Glomerular endothelial cell (primary cell): ENCODE measurements at regions not wholly inside any gene's neighbourhood (a gene's known extent, or its start where the extent isn't known, plus 50 kb on each side); places are given as distances from the start of the nearest gene placed in this dataset.

Experiments used
- DNase-seq: peaks from one replicate; pipeline ENCODE4 v3.0.0-alpha.2; 2011; ENCODE audit warnings: low read depth, low spot score; ENCODE audit errors: extremely low read depth

- no peak for DNase-seq
Measured at GRCh38 chr10:128484041-128484440, 357.8 kb upstream of the MKI67 start.

GRCh38 chr10:128485701-128486235 lies 359.5 kb upstream of the MKI67 start:
- no peak for DNase-seq

- DNase-seq = no peak
Measured at GRCh38 chr10:128487517-128487916, 361.3 kb upstream of the MKI67 start.

GRCh38 chr10:128489324-128490247 lies 363.4 kb upstream of the MKI67 start:
- DNase-seq = no peak

- DNase-seq = no peak
Measured at GRCh38 chr10:128491686-128492085, 365.5 kb upstream of the MKI67 start.

GRCh38 chr10:128493811-128494210 lies 367.6 kb upstream of the MKI67 start:
- no peak for DNase-seq

- DNase-seq = no peak
Measured at GRCh38 chr10:128494665-128495064, 368.4 kb upstream of the MKI67 start.

- no peak for DNase-seq
Measured at GRCh38 chr10:128497660-128498377, 371.6 kb upstream of the MKI67 start.

GRCh38 chr10:128498378-128498730 lies 372.1 kb upstream of the MKI67 start:
- DNase-seq = no peak

- DNase-seq = no peak
Measured at GRCh38 chr10:128498746-128499145, 372.5 kb upstream of the MKI67 start.

GRCh38 chr10:128499486-128499885 lies 373.3 kb upstream of the MKI67 start:
- DNase-seq = no peak

- no peak for DNase-seq
Measured at GRCh38 chr10:128499956-128500355, 373.7 kb upstream of the MKI67 start.

- DNase-seq = no peak
Measured at GRCh38 chr10:128500642-128501041, 374.4 kb upstream of the MKI67 start.

- DNase-seq = no peak
Measured at GRCh38 chr10:128505346-128505745, 379.1 kb upstream of the MKI67 start.

- no peak for DNase-seq
Measured at GRCh38 chr10:128506423-128506822, 380.2 kb upstream of the MKI67 start.

- no peak for DNase-seq
Measured at GRCh38 chr10:128507066-128507465, 380.8 kb upstream of the MKI67 start.

GRCh38 chr10:128511284-128511683 lies 385.1 kb upstream of the MKI67 start:
- DNase-seq = no peak

- DNase-seq = no peak
Measured at GRCh38 chr10:128512767-128513166, 386.5 kb upstream of the MKI67 start.

- no peak for DNase-seq
Measured at GRCh38 chr10:128514536-128514935, 388.3 kb upstream of the MKI67 start.

- DNase-seq = no peak
Measured at GRCh38 chr10:128516180-128516579, 390.0 kb upstream of the MKI67 start.

- DNase-seq = no peak
Measured at GRCh38 chr10:128517167-128517566, 390.9 kb upstream of the MKI67 start.

GRCh38 chr10:128518000-128518399 lies 391.8 kb upstream of the MKI67 start:
- DNase-seq = no peak
